WERI-Rb-1 (cell line): ENCODE measurements at regions not wholly inside any gene's neighbourhood (a gene's known extent, or its start where the extent isn't known, plus 50 kb on each side); places are given as distances from the start of the nearest gene placed in this dataset.

Experiments
- DNase-seq: peaks from one replicate; pipeline ENCODE4 v3.0.0-alpha.2; 2020
- H3K27ac ChIP-seq: fragments of 250-450 bp; sonication (Bioruptor Pico); 2 replicates; pipeline ENCODE4 v1.5.1; 2020; ENCODE audit warnings: mild to moderate bottlenecking, moderate library complexity
- H3K27me3 ChIP-seq: fragments of 250-450 bp; sonication (Bioruptor Pico); 2 replicates; pipeline ENCODE4 v1.5.1; 2021; ENCODE audit warnings: mild to moderate bottlenecking, low read depth, moderate library complexity; ENCODE audit not compliant: insufficient read depth, severe bottlenecking
- H3K36me3 ChIP-seq: fragments of 250-450 bp; sonication (Bioruptor Pico); 2 replicates; pipeline ENCODE4 v1.5.1; 2020; ENCODE audit warnings: mild to moderate bottlenecking, moderate library complexity
- H3K4me3 ChIP-seq: 2 replicates; pipeline ENCODE4 v1.5.1; 2011; ENCODE audit warnings: low read depth, mild to moderate bottlenecking, control low read depth, low read length
- H3K9me3 ChIP-seq: fragments of 250-450 bp; sonication (Bioruptor Pico); 2 replicates; pipeline ENCODE4 v1.5.1; 2021; ENCODE audit warnings: mild to moderate bottlenecking, moderate library complexity; ENCODE audit not compliant: severe bottlenecking
- TF ChIP-seq, protein P1 (sequence below): IDR thresholded peaks from 2 replicates; pipeline ENCODE4 v1.5.1; 2011; ENCODE audit warnings: low read depth, mild to moderate bottlenecking, control low read depth, inconsistent platforms, low read length

GRCh38 chr22:47944941-47945340 is 1182.5 kb downstream of the TBC1D22A start:
- Histone ChIP-seq H3K36me3 (no peaks in the 10 kb centered on the region), H3K27ac (no peak overlapping the region), H3K9me3 (no peaks in the 10 kb centered on the region), H3K4me3 (no peak overlapping the region), H3K27me3 (no peaks in the 10 kb centered on the region)
- DNase-seq, result no peak
- TF ChIP-seq, protein P1, sequence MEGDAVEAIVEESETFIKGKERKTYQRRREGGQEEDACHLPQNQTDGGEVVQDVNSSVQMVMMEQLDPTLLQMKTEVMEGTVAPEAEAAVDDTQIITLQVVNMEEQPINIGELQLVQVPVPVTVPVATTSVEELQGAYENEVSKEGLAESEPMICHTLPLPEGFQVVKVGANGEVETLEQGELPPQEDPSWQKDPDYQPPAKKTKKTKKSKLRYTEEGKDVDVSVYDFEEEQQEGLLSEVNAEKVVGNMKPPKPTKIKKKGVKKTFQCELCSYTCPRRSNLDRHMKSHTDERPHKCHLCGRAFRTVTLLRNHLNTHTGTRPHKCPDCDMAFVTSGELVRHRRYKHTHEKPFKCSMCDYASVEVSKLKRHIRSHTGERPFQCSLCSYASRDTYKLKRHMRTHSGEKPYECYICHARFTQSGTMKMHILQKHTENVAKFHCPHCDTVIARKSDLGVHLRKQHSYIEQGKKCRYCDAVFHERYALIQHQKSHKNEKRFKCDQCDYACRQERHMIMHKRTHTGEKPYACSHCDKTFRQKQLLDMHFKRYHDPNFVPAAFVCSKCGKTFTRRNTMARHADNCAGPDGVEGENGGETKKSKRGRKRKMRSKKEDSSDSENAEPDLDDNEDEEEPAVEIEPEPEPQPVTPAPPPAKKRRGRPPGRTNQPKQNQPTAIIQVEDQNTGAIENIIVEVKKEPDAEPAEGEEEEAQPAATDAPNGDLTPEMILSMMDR, result no peak

DNA sequence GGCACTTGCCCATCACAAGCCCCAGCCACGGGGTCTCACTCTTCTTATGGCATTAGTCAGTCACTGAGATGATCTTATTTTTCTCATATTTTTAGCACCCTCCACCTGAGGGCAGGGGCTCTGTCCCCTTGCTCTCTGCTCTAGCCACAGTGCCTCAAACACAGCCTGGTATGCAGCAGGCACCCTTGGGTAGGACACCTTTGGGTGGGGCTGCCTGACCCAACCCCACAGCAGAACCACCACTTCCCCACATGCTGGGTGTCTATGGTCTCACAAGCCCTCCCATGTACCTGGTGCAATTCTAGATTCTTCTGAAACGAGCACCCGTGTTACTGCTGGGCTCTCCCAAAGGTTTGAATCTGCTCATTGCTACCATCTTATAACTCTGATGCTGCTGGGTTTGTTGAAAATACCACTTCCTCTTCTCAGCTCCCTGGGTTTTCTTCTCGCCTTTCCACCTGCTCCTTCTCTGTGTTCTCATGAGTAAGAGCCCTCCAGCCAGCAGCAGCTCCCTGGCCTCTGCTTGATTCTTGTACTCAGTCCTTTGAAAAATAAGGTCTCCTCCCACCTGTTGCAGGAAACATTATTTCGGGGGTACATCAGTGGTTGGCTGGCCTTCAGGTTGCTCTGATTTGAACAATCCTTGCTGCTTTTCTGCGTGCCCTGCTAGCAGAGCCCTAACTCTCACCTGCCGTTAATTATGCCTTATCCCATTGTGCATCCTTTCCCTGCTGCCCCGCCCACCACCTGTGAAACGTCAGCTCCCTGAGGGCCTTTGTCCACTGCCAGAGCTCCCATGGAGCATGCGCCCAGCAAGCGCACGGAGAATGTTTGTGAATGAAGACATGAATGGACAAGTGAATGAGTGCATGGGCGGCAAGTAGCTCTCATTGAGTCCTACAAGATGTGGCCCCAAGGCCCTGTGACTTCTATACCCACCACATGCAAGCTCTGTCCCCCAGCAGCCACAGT is 1181.6 kb downstream of the TBC1D22A start:
- TF ChIP-seq, protein P1, result no peak
- Histone ChIP-seq H3K27me3 (no peaks in the 10 kb centered on the region), H3K36me3 (no peaks in the 10 kb centered on the region), H3K27ac (no peak overlapping the region), H3K9me3 (no peaks in the 10 kb centered on the region), H3K4me3 (no peak overlapping the region)
- DNase-seq, result no peak

- TF ChIP-seq, protein P1, result no peak
- H3K36me3 ChIP-seq, result no peaks in the 10 kb centered on the region
- H3K9me3 ChIP-seq, result no peaks in the 10 kb centered on the region
- no peak overlapping the region for H3K27ac ChIP-seq
- no peak overlapping the region for H3K4me3 ChIP-seq
- no peak for DNase-seq
- no peaks in the 10 kb centered on the region for H3K27me3 ChIP-seq
Measured at GRCh38 chr22:47940211-47940610, 1177.8 kb downstream of the TBC1D22A start.

DNA sequence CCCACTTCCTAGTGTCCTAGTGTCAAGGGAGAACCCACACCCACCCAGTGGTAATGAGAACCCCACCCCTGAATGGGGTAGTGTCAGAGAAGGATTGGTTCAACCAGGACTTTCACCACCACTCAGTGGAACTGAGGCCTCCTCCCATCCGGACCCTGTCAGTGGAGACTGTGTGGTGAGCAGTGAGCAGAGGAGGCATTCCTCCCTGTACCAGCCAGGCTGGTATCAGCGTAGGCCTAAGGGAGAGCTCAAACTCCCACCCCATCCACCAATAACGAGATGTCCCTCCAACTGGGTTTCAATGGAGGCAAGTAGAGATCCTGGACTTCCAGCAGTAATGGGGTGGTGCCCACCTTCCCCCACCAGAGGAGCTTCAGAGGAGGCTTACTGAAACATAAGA is 1171.4 kb downstream of the TBC1D22A start:
- Histone ChIP-seq H3K4me3 (no peak overlapping the region), H3K36me3 (no peaks in the 10 kb centered on the region), H3K27ac (no peak overlapping the region), H3K9me3 (no peaks in the 10 kb centered on the region), H3K27me3 (no peaks in the 10 kb centered on the region)
- TF ChIP-seq, protein P1, result no peak
- DNase-seq, result no peak

DNA sequence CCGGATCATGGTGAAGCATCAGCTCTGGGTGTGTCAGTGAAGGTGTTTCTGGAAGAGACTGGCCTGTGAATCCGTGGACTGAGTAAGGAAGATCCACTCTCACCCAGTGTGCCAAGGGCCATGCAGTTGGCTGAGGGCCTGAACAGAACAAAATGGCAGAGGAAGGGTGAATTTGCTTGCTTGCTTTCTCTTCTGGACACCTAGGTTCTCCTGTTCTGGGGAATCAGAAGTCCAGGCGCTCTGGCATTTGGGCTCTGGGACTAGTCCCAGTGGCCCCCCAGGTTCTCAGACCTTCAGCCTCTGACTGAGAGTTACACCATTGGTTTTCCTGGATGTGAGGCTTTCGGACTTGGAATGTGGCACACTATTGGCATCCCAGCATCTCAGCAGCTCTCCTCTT is 1170.8 kb downstream of the TBC1D22A start:
- Histone ChIP-seq H3K36me3 (no peaks in the 10 kb centered on the region), H3K27ac (no peak overlapping the region), H3K4me3 (no peak overlapping the region), H3K9me3 (no peaks in the 10 kb centered on the region), H3K27me3 (no peaks in the 10 kb centered on the region)
- TF ChIP-seq, protein P1, result no peak
- DNase-seq, result no peak
